OCI-LY3 (cell line): ENCODE measurements at regions not wholly inside any gene's neighbourhood (a gene's known extent, or its start where the extent isn't known, plus 50 kb on each side); places are given as distances from the start of the nearest gene placed in this dataset.

Source experiments
- CTCF ChIP-seq: fragments of 200-600, 300-600 bp; sonication (generic); IDR thresholded peaks from 2 replicates; pipeline ENCODE4 v1.5.1; 2014; ENCODE audit warnings: antibody characterized with exemption, low read length, low read depth
- EZH2phosphoT487 ChIP-seq: fragments of 200-600 bp; shearing (Covaris generic); IDR thresholded peaks from 2 replicates; pipeline ENCODE4 v1.6.1; 2018; ENCODE audit warnings: antibody characterized with exemption, mixed run types, low read depth

DNA sequence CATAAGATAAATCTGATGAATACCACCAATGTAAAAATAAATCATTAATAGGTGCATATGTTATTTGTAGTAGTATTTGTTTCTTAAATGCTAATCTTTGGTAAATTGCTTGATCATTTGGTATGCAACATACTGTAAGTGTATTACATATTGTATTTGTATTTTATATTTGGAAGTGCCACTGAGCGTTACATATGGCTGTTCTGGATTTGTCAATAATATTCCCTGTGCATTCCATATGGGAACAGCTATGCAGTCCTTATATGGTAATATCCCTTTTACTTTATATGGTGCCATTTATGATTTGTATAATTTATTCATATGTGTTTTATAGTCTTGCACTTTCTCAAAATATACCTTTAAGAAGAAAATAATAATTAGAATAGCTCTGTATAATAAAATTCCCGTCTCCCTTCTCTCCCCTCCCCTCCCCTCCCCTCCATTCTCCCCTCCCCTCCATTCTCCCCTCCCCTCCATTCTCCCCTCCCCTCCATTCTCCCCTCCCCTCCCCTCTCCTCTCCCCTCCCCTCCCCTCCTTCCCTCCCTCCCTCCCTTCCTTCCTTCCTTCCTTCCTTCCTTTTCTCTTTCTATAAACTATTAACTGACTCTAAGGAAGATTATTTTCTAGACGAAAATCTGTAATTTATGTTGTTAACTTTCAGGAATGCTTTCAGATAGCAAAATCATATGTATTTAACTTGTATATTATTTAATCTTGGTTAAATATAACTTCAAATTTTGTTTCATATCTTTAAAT, 241.4 kb downstream of the CSNK1G3 start:
- no peak for TF ChIP-seq CTCF
- no peak for TF ChIP-seq EZH2phosphoT487
